ENCODE measurements at regions not wholly inside any gene's neighbourhood (a gene's known extent, or its start where the extent isn't known, plus 50 kb on each side); places are given as distances from the start of the nearest gene placed in this dataset.

DNA sequence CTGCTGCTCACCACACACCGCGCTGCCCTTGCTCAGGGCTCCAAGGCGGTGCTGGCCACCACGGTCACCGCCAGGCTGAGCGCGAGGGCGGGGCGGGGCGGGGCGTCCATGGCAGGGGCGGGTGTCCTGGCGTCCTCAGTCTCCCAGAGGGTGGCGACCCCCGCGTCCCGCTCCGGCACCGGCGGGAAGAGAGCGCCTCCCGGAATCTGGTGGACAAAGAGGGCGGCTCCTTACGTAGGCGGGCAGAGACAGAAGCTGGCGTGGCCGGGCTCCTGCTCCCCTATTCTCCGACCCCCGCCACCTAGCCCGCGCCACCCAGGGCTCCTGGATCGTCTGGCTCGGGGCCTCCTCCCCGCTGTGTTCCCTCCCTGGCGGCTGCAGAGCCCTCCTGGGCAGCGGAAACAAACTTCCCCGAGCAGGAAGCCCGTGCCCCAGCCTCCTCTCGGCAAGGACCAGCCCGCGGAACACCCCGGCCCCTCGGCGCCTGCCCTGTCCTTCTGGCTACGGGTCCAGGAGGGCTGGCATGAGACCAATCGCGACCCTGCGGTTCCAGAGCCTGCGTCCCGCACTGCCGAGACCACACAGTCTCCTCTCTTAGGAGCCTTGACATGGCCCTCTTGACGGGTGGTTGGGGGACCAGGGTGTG is 133.8 kb upstream of the ZNF92 start:
- intact Hi-C loops (cut with DNase I; ENCODE audit: low total_unique reads) (no loop called here), in situ Hi-C loops (cut with MboI; ENCODE audit: low pct_ligation_motif_present in 1 of 4, low pct_unique_long_range_greater_than_20kb in 1 of 4, low sequenced_read_pairs in 3 of 4) (no loop called here)
- Histone ChIP-seq H3K9me3 (no peaks in the 10 kb centered on the region), H3K4me1 (peaks cover 0 to 12% (median 4%) of the 10 kb centered on the region in 4 donors), H3K4me3 (peak overlapping the region in 3 of 4 donors; percentile 21 to 57 (median 42)), H3K36me3 (no peaks in the 10 kb centered on the region), H3K27ac (no peak overlapping the region), H3K27me3 (peaks cover 37% of the 10 kb centered on the region)
- DNase-seq, result no peak
- 7% methylated on average over 13 of the region's 52 CpGs; no CpG with 5 or more reads in 1 of the 2 donors for WGBS, 2 donors (ENCODE audit: low coverage in 1 of 2)
- no peak for TF ChIP-seq POLR2A (IDR thresholded peaks at IDR 0.05)
- no peak for TF ChIP-seq POLR2AphosphoS5 (IDR thresholded peaks at IDR 0.05)
- TF ChIP-seq, protein P1, sequence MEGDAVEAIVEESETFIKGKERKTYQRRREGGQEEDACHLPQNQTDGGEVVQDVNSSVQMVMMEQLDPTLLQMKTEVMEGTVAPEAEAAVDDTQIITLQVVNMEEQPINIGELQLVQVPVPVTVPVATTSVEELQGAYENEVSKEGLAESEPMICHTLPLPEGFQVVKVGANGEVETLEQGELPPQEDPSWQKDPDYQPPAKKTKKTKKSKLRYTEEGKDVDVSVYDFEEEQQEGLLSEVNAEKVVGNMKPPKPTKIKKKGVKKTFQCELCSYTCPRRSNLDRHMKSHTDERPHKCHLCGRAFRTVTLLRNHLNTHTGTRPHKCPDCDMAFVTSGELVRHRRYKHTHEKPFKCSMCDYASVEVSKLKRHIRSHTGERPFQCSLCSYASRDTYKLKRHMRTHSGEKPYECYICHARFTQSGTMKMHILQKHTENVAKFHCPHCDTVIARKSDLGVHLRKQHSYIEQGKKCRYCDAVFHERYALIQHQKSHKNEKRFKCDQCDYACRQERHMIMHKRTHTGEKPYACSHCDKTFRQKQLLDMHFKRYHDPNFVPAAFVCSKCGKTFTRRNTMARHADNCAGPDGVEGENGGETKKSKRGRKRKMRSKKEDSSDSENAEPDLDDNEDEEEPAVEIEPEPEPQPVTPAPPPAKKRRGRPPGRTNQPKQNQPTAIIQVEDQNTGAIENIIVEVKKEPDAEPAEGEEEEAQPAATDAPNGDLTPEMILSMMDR (IDR thresholded peaks at IDR 0.05), result no peak
- TF ChIP-seq EP300 (IDR thresholded peaks at IDR 0.05; ENCODE audit: low read depth), result no peak

GRCh38 chr7:65239324-65239706 is 134.3 kb upstream of the ZNF92 start:
- in situ Hi-C loops (cut with MboI; ENCODE audit: low pct_ligation_motif_present in 1 of 4, low pct_unique_long_range_greater_than_20kb in 1 of 4, low sequenced_read_pairs in 3 of 4) (no loop called here), intact Hi-C loops (cut with DNase I; ENCODE audit: low total_unique reads) (no loop called here)
- DNase-seq, result no peak
- H3K27me3 ChIP-seq, result peaks cover 37% of the 10 kb centered on the region
- H3K4me1 ChIP-seq, result peaks cover 0 to 12% (median 4%) of the 10 kb centered on the region in 4 donors
- TF ChIP-seq, protein P1 (IDR thresholded peaks at IDR 0.05), result no peak
- no peak for TF ChIP-seq POLR2A (IDR thresholded peaks at IDR 0.05)
- TF ChIP-seq EP300 (IDR thresholded peaks at IDR 0.05; ENCODE audit: low read depth), result no peak
- no peak for TF ChIP-seq POLR2AphosphoS5 (IDR thresholded peaks at IDR 0.05)
- no peak overlapping the region for H3K27ac ChIP-seq
- H3K9me3 ChIP-seq, result no peaks in the 10 kb centered on the region
- WGBS, 2 donors (ENCODE audit: low coverage in 1 of 2), result 62% methylated on average over 17 of the region's 20 CpGs; no CpG with 5 or more reads in 1 of the 2 donors
- no peaks in the 10 kb centered on the region for H3K36me3 ChIP-seq
- H3K4me3 ChIP-seq, result peak overlapping the region in 3 of 4 donors; percentile 21 to 57 (median 42)

DNA sequence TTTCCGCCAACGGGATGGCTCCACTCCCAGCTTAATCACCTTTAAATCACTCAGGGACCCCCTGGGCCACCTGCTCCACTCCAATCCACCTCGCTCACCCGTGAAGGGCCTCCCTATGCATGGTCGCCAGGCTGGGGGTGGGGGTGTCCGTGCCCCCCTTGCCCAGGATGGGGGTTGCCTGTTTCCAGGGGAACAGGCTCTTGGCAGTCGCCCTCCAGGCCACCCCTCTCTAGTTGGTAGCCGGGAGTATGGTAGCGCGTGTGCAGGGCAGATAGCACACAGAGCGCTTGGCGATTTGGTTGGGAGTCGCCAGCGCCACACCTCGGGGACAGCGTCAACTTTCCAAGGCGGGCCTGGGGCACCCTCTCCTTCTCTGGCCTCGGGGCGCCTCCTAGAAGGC is 134.9 kb upstream of the ZNF92 start:
- Histone ChIP-seq H3K9me3 (no peaks in the 10 kb centered on the region), H3K27me3 (peaks cover 37% of the 10 kb centered on the region), H3K4me1 (peaks cover 0 to 12% (median 4%) of the 10 kb centered on the region in 4 donors), H3K36me3 (no peaks in the 10 kb centered on the region), H3K27ac (no peak overlapping the region), H3K4me3 (no peak overlapping the region)
- intact Hi-C loops (cut with DNase I; ENCODE audit: low total_unique reads), result no loop called here
- in situ Hi-C loops (cut with MboI; ENCODE audit: low pct_ligation_motif_present in 1 of 4, low pct_unique_long_range_greater_than_20kb in 1 of 4, low sequenced_read_pairs in 3 of 4), result no loop called here
- WGBS, 2 donors (ENCODE audit: low coverage in 1 of 2), result 95% methylated on average over 19 of the region's 19 CpGs; no CpG with 5 or more reads in 1 of the 2 donors
- TF ChIP-seq, protein P1 (IDR thresholded peaks at IDR 0.05), result no peak
- DNase-seq, result no peak

- Histone ChIP-seq H3K4me1 (peaks cover 0 to 12% (median 4%) of the 10 kb centered on the region in 4 donors), H3K9me3 (no peaks in the 10 kb centered on the region), H3K36me3 (no peaks in the 10 kb centered on the region), H3K4me3 (no peak overlapping the region), H3K27me3 (peaks cover 26% of the 10 kb centered on the region), H3K27ac (no peak overlapping the region)
- TF ChIP-seq EP300 (IDR thresholded peaks at IDR 0.05; ENCODE audit: low read depth), result no peak
- TF ChIP-seq, protein P1 (IDR thresholded peaks at IDR 0.05), result no peak
- no peak for TF ChIP-seq POLR2AphosphoS5 (IDR thresholded peaks at IDR 0.05)
- no peak for TF ChIP-seq POLR2A (IDR thresholded peaks at IDR 0.05)
- intact Hi-C loops (cut with DNase I; ENCODE audit: low total_unique reads), result no loop called here
- no peak for DNase-seq
- in situ Hi-C loops (cut with MboI; ENCODE audit: low pct_ligation_motif_present in 1 of 4, low pct_unique_long_range_greater_than_20kb in 1 of 4, low sequenced_read_pairs in 3 of 4), result no loop called here
- 84% methylated on average over 10 of the region's 10 CpGs; no CpG with 5 or more reads in 1 of the 2 donors for WGBS, 2 donors (ENCODE audit: low coverage in 1 of 2)
Observed at GRCh38 chr7:65235586-65235985, 138.1 kb upstream of the ZNF92 start.

Measured in transverse colon (tissue), 4 donors.